Natural killer cell (primary cell): ENCODE measurements at regions not wholly inside any gene's neighbourhood (a gene's known extent, or its start where the extent isn't known, plus 50 kb on each side); places are given as distances from the start of the nearest gene placed in this dataset.
"Not testable (repeated sequence)": the region's sequence is repeated elsewhere in the genome, so short reads cannot be mapped to it uniquely, and the experiment has no call there.

ENCODE experiments used
- ATAC-seq, 3 donors: fragments of 150-1000 bp in 2 of 3; fragments of 200-7000 bp in 1 of 3; cut with Tn5 transposase; 1 replicate in 1 of 3; 2 replicates in 2 of 3; pipeline ENCODE4 v1.10.0; 2021; ENCODE audit warnings: mild to moderate bottlenecking in 2 of 3, moderate library complexity in 2 of 3
- DNase-seq, 2 donors: peaks; one replicate each; pipeline versions ENCODE4 v3.0.0 to v3.0.0-alpha.2; 2013 to 2021; ENCODE audit warnings: mixed read lengths in 1 of 2
- H3K27ac ChIP-seq: one replicate; pipeline ENCODE4 v1.5.1; 2013; ENCODE audit warnings: mild to moderate bottlenecking, low read length
- H3K27me3 ChIP-seq: one replicate; pipeline ENCODE4 v1.6.1; 2013; ENCODE audit warnings: low read length; ENCODE audit not compliant: control insufficient read depth, insufficient read depth
- H3K36me3 ChIP-seq: one replicate; pipeline ENCODE4 v1.6.1; 2013; ENCODE audit warnings: low read length; ENCODE audit not compliant: control insufficient read depth, insufficient read depth
- H3K4me1 ChIP-seq: one replicate; pipeline ENCODE4 v1.6.1; 2013; ENCODE audit warnings: low read length; ENCODE audit not compliant: control insufficient read depth, insufficient read depth
- H3K4me3 ChIP-seq: one replicate; pipeline ENCODE4 v1.5.1; 2013; ENCODE audit warnings: low read length
- H3K9me3 ChIP-seq: one replicate; pipeline ENCODE4 v1.6.1; 2013; ENCODE audit warnings: low read length; ENCODE audit not compliant: control insufficient read depth, insufficient read depth
- H3K27ac Mint-ChIP-seq, 2 donors: one replicate each; pipeline ENCODE4 v1.8.0; 2022; ENCODE audit warnings: mild to moderate bottlenecking in 2 of 2, mixed read lengths in 2 of 2, moderate library complexity in 1 of 2
- H3K27me3 Mint-ChIP-seq, 2 donors: one replicate each; pipeline ENCODE4 v1.8.0; 2022; ENCODE audit warnings: low read depth in 2 of 2, mixed read lengths in 2 of 2
- H3K36me3 Mint-ChIP-seq: one replicate; pipeline ENCODE4 v1.8.0; 2022; ENCODE audit warnings: mixed read lengths
- H3K4me1 Mint-ChIP-seq, 2 donors: one replicate each; pipeline ENCODE4 v1.8.0; 2022; ENCODE audit warnings: mixed read lengths in 2 of 2
- H3K4me3 Mint-ChIP-seq: one replicate; pipeline ENCODE4 v1.8.0; 2022; ENCODE audit warnings: mild to moderate bottlenecking, moderate library complexity, mixed read lengths
- H3K9me3 Mint-ChIP-seq, 2 donors: one replicate each; pipeline ENCODE4 v1.8.0; 2022; ENCODE audit warnings: mixed read lengths in 2 of 2
- CTCF ChIP-seq: fragments of 200-600 bp; IDR thresholded peaks from one replicate; pipeline ENCODE4 v1.8.0; 2022; ENCODE audit warnings: antibody characterized with exemption
- WGBS: methylation state at CpG from one replicate; pipeline ENCODE4 v1.1.7; 2013; ENCODE audit warnings: missing lambda C conversion rate; ENCODE audit not compliant: insufficient coverage; 5-methylcytosine and 5-hydroxymethylcytosine counted together
- intact Hi-C: fragments of 100-400 bp; cut with micrococcal nuclease; formaldehyde crosslinking; loops from one replicate; pipeline ENCODE4 v1.14.2; 2022

DNA sequence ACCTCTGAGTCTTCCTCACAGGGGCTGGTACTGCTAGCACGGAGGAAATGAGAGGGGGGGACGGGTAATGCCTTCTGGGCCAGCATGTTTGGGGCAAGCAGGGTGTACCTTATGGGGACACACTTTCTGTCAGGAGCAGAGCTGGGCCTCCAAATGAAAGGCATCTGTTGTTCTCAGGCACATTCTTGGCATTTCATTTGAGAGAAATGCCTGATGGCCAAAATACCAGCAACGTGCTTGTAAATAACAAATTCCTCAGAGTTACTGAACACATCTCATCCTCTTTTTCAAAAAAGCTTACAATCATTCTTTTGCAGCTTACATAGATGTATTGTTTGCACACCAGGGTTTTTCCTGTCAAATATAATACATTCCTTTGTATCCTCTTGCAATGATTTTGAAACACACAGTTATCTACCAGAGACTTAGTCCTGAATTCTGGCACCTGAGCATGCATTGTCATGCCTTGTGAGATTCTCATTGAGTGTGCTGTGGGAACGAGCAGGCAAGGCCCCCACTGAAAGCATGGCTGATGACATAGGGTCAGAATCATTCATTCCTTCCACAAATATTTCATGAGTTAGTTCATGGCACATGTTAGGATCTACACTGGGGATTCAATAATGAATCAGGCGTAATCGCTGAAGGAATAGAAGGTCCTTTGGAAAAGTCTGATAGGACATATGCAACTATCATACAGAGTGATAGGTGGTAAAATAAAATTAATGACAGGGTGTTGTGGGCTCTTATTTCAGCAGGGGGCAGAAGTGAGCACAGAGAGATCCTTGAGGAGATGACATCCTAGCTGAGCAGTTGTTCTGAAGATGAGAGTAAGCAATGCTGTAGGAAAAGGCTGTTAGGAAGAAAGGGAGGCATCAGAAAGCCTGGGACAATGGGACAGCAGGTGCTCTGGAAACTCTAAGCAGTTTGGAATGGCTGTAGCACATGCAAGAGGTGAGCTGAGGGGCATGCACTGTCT is 260.9 kb upstream of the TUT7 start:
- peak in 1 of 2 donors; percentile 23 for DNase-seq
- Histone ChIP-seq H3K9me3 (no peaks in the 10 kb centered on the region), H3K4me1 (no peaks in the 10 kb centered on the region), H3K27me3 (no peaks in the 10 kb centered on the region), H3K4me3 (no peak overlapping the region), H3K36me3 (no peaks in the 10 kb centered on the region), H3K27ac (no peak overlapping the region)
- intact Hi-C loops: loop anchor here (1.0 kb wide), 1 partner anchor 709 kb away; no protein-coding TSS in a partner anchor
- TF ChIP-seq CTCF: peak; percentile 16
- Mint-ChIP-seq H3K36me3 (no peaks in the 10 kb centered on the region), H3K4me3 (no peak overlapping the region), H3K4me1 (no peaks in the 10 kb centered on the region), H3K27ac (no peak overlapping the region), H3K27me3 (peaks cover 0 to 2% of the 10 kb centered on the region in 2 donors), H3K9me3 (no peaks in the 10 kb centered on the region)
- 76% methylated on average over 6 of the region's 6 CpGs for WGBS
- no peak for ATAC-seq

- 100% methylated on average over 3 of the region's 5 CpGs for WGBS
- Mint-ChIP-seq H3K36me3 (no peaks in the 10 kb centered on the region), H3K9me3 (no peaks in the 10 kb centered on the region), H3K4me1 (no peaks in the 10 kb centered on the region), H3K27me3 (peaks cover 0 to 2% of the 10 kb centered on the region in 2 donors), H3K27ac (no peak overlapping the region), H3K4me3 (no peak overlapping the region)
- DNase-seq (no peak), ATAC-seq (no peak)
- Histone ChIP-seq H3K27ac (no peak overlapping the region), H3K36me3 (no peaks in the 10 kb centered on the region), H3K4me1 (no peaks in the 10 kb centered on the region), H3K27me3 (no peaks in the 10 kb centered on the region), H3K4me3 (no peak overlapping the region), H3K9me3 (no peaks in the 10 kb centered on the region)
- TF ChIP-seq CTCF: no peak
- intact Hi-C loops: no loop called here
These were observed 259.7 kb upstream of the TUT7 start for GRCh38 chr9:86613943-86614342.

DNA sequence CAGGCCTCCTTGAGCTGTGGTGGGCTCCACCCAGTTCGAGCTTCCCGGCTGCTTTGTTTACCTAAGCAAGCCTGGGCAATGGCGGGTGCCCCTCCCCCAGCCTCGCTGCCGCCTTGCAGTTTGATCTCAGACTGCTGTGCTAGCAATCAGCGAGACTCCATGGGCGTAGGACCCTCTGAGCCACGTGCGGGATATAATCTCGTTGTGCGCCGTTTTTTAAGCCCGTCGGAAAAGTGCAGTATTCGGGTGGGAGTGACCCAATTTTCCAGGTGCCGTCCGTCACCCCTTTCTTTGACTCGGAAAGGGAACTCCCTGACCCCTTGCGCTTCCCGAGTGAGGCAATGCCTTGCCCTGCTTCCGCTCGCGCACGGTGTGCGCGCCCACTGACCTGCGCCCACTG is 257.3 kb upstream of the TUT7 start:
- H3K4me1 ChIP-seq, H3K27me3 Mint-ChIP-seq, H3K4me1 Mint-ChIP-seq, H3K36me3 Mint-ChIP-seq, intact Hi-C loops, H3K27ac ChIP-seq, H3K27me3 ChIP-seq, H3K36me3 ChIP-seq, H3K4me3 ChIP-seq, ATAC-seq, H3K27ac Mint-ChIP-seq, DNase-seq, H3K9me3 ChIP-seq, H3K4me3 Mint-ChIP-seq, H3K9me3 Mint-ChIP-seq: not testable (repeated sequence)
- WGBS: 93% methylated on average over 22 of the region's 27 CpGs

DNA sequence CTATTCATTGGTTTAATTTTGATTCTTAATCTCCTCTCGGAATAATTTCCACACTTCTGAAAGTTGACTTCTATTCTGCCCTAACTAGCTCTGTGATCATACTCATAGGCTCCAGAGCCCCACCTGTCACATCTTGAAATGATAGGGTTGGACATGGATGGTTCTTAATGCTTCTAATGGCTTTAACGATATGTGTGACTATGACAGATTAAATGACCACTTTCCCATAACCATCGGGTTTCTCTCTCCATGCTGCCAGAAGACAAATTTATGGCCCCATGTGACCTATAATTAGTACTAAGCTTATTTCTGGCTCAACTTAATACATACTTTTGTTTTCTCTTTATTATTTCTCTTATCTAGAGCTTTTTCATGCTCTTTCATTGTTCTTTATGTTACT is 251.1 kb upstream of the TUT7 start:
- H3K4me3 ChIP-seq: no peak overlapping the region
- Mint-ChIP-seq H3K27ac (no peak overlapping the region), H3K4me3 (no peak overlapping the region), H3K27me3 (peaks cover 6 to 31% of the 10 kb centered on the region in 2 donors), H3K9me3 (no peaks in the 10 kb centered on the region), H3K4me1 (no peaks in the 10 kb centered on the region), H3K36me3 (no peaks in the 10 kb centered on the region)
- H3K27me3 ChIP-seq: peaks cover 2% of the 10 kb centered on the region
- ATAC-seq (no peak), DNase-seq (no peak)
- 36% methylated on average over 1 of the region's 3 CpGs for WGBS
- intact Hi-C loops: no loop called here
- no peak for TF ChIP-seq CTCF
- H3K4me1 ChIP-seq: no peaks in the 10 kb centered on the region
- H3K27ac ChIP-seq: no peak overlapping the region
- no peaks in the 10 kb centered on the region for H3K36me3 ChIP-seq
- H3K9me3 ChIP-seq: no peaks in the 10 kb centered on the region
